ENCODE measurements at regions not wholly inside any gene's neighbourhood (a gene's known extent, or its start where the extent isn't known, plus 50 kb on each side); places are given as distances from the start of the nearest gene placed in this dataset.

GRCh38 chr13:104099750-104100149 is 1033.5 kb upstream of the SLC10A2 start:
- no peak overlapping the region for H3K4me3 ChIP-seq
- no peak for TF ChIP-seq POLR2A (IDR thresholded peaks at IDR 0.05)
- no peak for TF ChIP-seq CTCF (IDR thresholded peaks at IDR 0.05)
- intact Hi-C loops (cut with DNase I): no loop called here
- no peaks in the 10 kb centered on the region for H3K36me3 ChIP-seq
- H3K4me1 ChIP-seq: no peaks in the 10 kb centered on the region
- H3K27me3 ChIP-seq: no peaks in the 10 kb centered on the region
- H3K9me3 ChIP-seq: no peaks in the 10 kb centered on the region
- ATAC-seq (no peak), DNase-seq (no peak)
- H3K27ac ChIP-seq: no peak overlapping the region

GRCh38 chr13:104098421-104098820 is 1032.2 kb upstream of the SLC10A2 start:
- Histone ChIP-seq H3K4me3 (no peak overlapping the region), H3K36me3 (no peaks in the 10 kb centered on the region), H3K4me1 (no peaks in the 10 kb centered on the region), H3K27ac (no peak overlapping the region), H3K9me3 (peaks cover 0 to 2% (median 0%) of the 10 kb centered on the region in 4 donors), H3K27me3 (no peaks in the 10 kb centered on the region)
- TF ChIP-seq POLR2A (IDR thresholded peaks at IDR 0.05) (no peak), CTCF (IDR thresholded peaks at IDR 0.05) (no peak)
- DNase-seq: no peak
- intact Hi-C loops (cut with DNase I): no loop called here
- no peak for ATAC-seq
- WGBS (ENCODE audit: insufficient coverage, low coverage, low lambda C conversion rate, missing lambda C conversion rate): 56% methylated on average over 4 of the region's 4 CpGs

GRCh38 chr13:104086759-104087158 is 1020.5 kb upstream of the SLC10A2 start:
- H3K9me3 ChIP-seq: no peaks in the 10 kb centered on the region
- H3K4me1 ChIP-seq: no peaks in the 10 kb centered on the region
- intact Hi-C loops (cut with DNase I): no loop called here
- H3K36me3 ChIP-seq: no peaks in the 10 kb centered on the region
- no peak for ATAC-seq
- H3K4me3 ChIP-seq: no peak overlapping the region
- WGBS (ENCODE audit: insufficient coverage, low coverage, low lambda C conversion rate, missing lambda C conversion rate): 40% methylated on average over 5 of the region's 5 CpGs
- no peak for DNase-seq
- TF ChIP-seq POLR2A (IDR thresholded peaks at IDR 0.05): no peak
- H3K27me3 ChIP-seq: no peaks in the 10 kb centered on the region
- no peak overlapping the region for H3K27ac ChIP-seq

GRCh38 chr13:104086210-104086609 is 1020.0 kb upstream of the SLC10A2 start:
- no peak for DNase-seq
- intact Hi-C loops (cut with DNase I): no loop called here
- Histone ChIP-seq H3K9me3 (no peaks in the 10 kb centered on the region), H3K4me3 (no peak overlapping the region), H3K4me1 (no peaks in the 10 kb centered on the region), H3K36me3 (no peaks in the 10 kb centered on the region), H3K27me3 (no peaks in the 10 kb centered on the region), H3K27ac (no peak overlapping the region)
- WGBS (ENCODE audit: insufficient coverage, low coverage, low lambda C conversion rate, missing lambda C conversion rate): 30% methylated on average over 1 of the region's 1 CpG
- no peak for TF ChIP-seq POLR2A (IDR thresholded peaks at IDR 0.05)
- no peak for ATAC-seq

DNA sequence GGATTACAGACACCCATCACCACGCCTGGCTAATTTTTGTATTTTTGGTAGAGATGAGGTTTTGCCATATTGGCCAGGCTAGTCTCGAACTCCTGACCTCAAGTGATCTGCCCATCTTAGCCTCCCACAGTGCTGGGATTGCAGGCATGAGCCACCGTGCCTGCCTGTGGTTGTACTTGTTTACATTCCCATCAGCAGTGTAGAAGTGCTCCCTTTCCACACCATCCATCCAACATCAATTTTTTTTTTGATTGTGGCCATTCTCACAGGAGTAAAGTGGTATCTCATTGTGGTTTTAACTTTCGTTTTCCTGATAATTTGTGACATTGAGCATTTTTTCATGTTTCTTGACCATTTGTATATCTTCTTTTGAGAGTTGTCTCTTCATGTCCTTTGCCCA is 1019.4 kb upstream of the SLC10A2 start:
- DNase-seq: no peak
- Histone ChIP-seq H3K27ac (no peak overlapping the region), H3K4me1 (no peaks in the 10 kb centered on the region), H3K4me3 (no peak overlapping the region), H3K27me3 (no peaks in the 10 kb centered on the region), H3K36me3 (no peaks in the 10 kb centered on the region), H3K9me3 (no peaks in the 10 kb centered on the region)
- no peak for TF ChIP-seq CTCF (IDR thresholded peaks at IDR 0.05)
- no peak for TF ChIP-seq POLR2A (IDR thresholded peaks at IDR 0.05)
- 33% methylated on average over 4 of the region's 4 CpGs for WGBS (ENCODE audit: insufficient coverage, low coverage, low lambda C conversion rate, missing lambda C conversion rate)
- no peak for ATAC-seq
- intact Hi-C loops (cut with DNase I): no loop called here

GRCh38 chr13:104074326-104074725 is 1008.1 kb upstream of the SLC10A2 start:
- Histone ChIP-seq H3K36me3 (no peaks in the 10 kb centered on the region), H3K4me1 (no peaks in the 10 kb centered on the region), H3K27me3 (no peaks in the 10 kb centered on the region), H3K4me3 (no peak overlapping the region), H3K9me3 (no peaks in the 10 kb centered on the region), H3K27ac (no peak overlapping the region)
- 58% methylated on average over 2 of the region's 2 CpGs for WGBS (ENCODE audit: insufficient coverage, low coverage, low lambda C conversion rate, missing lambda C conversion rate)
- ATAC-seq (no peak), DNase-seq (no peak)
- intact Hi-C loops (cut with DNase I): no loop called here
- TF ChIP-seq CTCF (IDR thresholded peaks at IDR 0.05) (no peak), POLR2A (IDR thresholded peaks at IDR 0.05) (no peak)

Data from right lobe of liver (tissue), 6 donors.